Fibroblast of the aortic adventitia (primary cell): ENCODE measurements at regions not wholly inside any gene's neighbourhood (a gene's known extent, or its start where the extent isn't known, plus 50 kb on each side); places are given as distances from the start of the nearest gene placed in this dataset.

Source experiments
- DNase-seq: peaks from one replicate; pipeline ENCODE4 v3.0.0-alpha.2; 2010; ENCODE audit warnings: low read depth
- H3K4me3 ChIP-seq: 2 replicates; pipeline ENCODE4 v1.5.1; 2011; ENCODE audit warnings: low read depth, mild to moderate bottlenecking, control low read depth, low read length, moderate library complexity
- TF ChIP-seq, protein P1 (sequence below): IDR thresholded peaks from 2 replicates; pipeline ENCODE4 v1.5.1; 2011; ENCODE audit warnings: mild to moderate bottlenecking, low read length, control low read depth, inconsistent platforms; ENCODE audit not compliant: insufficient read depth

DNA sequence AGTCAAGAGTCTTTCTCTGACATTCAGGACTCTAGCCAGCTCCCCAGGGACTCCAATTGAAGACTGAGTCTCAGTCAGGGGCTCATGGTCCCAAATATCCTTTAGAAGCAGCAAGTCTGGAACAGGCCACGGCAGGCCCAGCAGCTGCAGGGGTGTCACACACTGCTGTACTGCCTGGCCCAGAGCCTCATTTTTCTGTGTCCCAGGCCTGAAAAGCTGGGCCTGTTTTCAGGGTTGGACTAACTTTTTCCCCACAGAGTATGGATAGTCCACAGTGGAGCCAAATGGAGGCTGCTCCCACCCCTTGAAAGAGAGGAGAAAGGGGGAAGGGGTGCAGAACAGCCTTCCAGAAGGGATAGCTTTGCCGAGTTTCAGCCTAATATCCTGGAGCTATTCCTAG, 146.8 kb upstream of the NALF2 start:
- no peak for DNase-seq
- H3K4me3 ChIP-seq = no peak overlapping the region
- TF ChIP-seq, protein P1, sequence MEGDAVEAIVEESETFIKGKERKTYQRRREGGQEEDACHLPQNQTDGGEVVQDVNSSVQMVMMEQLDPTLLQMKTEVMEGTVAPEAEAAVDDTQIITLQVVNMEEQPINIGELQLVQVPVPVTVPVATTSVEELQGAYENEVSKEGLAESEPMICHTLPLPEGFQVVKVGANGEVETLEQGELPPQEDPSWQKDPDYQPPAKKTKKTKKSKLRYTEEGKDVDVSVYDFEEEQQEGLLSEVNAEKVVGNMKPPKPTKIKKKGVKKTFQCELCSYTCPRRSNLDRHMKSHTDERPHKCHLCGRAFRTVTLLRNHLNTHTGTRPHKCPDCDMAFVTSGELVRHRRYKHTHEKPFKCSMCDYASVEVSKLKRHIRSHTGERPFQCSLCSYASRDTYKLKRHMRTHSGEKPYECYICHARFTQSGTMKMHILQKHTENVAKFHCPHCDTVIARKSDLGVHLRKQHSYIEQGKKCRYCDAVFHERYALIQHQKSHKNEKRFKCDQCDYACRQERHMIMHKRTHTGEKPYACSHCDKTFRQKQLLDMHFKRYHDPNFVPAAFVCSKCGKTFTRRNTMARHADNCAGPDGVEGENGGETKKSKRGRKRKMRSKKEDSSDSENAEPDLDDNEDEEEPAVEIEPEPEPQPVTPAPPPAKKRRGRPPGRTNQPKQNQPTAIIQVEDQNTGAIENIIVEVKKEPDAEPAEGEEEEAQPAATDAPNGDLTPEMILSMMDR = no peak

DNA sequence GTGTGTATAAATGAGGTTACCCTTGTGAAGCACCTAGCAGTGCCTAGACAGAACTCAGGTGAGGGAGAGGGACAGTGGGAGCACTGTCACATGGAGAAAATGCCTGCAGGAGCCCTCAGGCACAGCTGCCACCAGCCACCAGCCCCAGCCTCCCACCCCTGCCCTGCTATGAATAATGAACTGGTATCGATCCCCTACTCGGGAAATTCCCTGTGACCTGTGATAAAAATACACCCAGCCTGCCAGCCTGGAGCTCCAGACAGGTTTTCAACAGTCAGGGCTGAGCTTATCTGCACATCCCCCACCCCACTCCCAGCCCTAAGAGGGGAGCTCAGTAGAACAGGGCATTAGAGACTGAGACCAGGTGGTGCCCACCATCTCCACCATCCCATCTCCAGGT, 159.6 kb upstream of the PJA1 start:
- no peak overlapping the region for H3K4me3 ChIP-seq
- no peak for DNase-seq
- TF ChIP-seq, protein P1 = no peak

DNA sequence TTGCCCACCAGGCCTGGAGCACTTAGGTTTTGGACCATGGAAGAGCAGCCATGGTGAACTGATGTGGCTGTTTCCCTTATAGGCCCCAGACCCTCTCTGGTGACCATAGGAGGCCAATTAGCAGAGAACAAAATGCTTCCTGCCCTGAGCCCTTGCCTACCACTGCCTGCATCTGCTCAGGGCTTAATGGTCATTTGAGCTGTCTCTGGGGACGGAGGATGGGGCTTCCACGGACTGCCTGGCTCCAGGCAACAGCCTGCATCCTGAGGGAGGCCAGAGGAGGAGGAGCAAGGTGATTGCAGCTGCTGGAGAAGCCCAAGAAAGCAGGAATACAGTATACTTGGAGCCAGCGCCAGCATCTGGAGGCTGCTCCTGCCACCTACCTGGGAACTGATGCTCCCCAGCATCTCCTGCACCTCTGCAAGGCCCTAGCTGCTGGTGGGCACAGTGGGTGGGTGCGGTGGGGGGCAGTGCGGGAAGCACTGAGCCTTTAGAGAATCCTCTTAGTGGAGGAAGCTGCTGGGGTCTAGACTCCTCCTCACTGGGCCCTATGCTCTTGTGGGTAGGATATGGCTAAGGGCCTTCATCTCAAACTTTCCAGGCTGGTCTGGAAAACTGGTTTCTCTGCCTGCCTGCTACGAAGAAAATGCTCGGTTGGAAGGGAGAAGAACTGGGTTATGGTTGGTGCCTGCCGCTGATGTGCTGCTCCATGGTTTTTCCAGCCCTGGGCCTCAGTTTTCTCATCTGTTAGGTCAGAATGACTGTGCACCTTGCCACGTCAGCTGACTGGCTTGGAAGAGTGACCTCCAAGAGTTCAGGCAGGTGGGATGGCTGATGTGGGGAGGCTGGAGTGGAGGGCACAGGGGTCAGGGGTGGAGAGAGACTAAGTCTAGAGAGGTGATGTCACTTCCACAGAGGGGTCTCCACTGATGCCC, 158.8 kb upstream of the PJA1 start:
- H3K4me3 ChIP-seq = no peak overlapping the region
- DNase-seq = no peak
- TF ChIP-seq, protein P1 = no peak

DNA sequence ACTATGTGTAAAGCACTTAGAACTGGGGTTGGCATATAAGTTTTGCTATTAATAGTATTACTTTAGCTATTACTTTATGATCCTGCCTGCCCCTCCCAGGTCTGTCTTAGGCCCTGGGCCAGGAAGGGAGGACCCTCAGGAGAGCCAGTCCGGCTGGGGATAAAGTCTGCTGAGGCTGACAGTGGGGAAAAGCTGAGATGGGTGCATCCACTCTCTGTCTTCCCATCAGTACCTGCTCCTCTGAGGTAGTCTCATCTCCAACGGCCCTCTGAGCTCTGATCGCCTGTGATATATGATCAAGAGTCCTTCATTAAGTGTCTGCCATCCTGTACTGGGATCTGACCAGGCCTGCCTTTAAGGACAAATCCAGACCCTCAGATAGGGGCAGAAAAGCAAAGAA, 156.5 kb upstream of the PJA1 start:
- H3K4me3 ChIP-seq = no peak overlapping the region
- TF ChIP-seq, protein P1 = no peak
- no peak for DNase-seq

DNA sequence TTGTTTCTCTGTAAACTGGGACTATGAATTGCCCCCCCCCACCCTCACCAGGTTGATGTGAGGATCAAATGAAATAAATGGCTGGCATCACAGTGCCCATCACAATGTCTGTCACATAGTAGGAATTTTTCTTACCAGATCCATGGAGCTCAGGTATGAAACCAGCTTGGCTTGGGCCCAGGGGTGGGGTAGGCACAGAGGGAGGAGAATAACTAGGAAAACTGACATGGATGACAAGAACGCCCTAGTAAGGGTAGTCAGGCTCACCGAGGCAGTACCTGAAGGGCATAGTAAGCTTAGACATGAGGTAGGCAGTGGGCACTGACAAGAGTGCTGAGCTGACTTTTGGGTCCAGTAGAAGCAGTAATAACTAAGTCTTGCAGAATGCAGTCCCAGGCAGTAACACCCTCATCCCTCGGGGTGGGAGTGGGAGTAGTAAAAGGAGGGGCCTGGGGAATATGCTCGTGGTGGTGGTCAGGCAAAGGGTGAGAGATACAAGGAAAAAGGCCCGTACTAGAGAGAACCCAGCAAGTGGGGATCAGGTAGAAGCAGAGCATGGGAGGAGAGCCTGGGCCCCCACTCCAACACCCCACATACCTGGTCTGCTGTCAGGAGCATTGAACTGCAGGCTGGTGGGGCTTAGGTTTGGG, 155.9 kb upstream of the PJA1 start:
- no peak overlapping the region for H3K4me3 ChIP-seq
- TF ChIP-seq, protein P1 = no peak
- DNase-seq = no peak

DNA sequence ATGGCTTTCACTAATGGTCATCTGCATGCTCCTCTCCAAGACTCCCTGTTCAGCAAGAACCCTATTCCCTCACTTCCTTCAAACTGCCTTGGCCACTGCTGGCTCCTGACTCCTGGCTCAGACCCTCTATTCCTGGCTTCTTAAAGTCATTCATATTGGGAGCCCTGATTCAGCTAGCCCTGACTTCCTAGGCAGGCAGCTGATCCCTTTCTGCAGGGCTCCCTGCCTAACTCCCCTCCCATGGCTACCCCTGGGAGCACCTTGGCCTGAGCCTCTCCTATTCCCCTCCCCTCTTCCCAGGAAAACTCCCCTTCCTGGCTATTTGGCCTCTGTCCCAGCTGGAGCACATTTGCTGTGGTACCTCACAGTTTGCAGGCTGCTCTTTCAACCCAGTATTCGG, 154.9 kb upstream of the PJA1 start:
- no peak for DNase-seq
- TF ChIP-seq, protein P1 = no peak
- H3K4me3 ChIP-seq = no peak overlapping the region
